IMR-90 (cell line): ENCODE measurements at regions not wholly inside any gene's neighbourhood (a gene's known extent, or its start where the extent isn't known, plus 50 kb on each side); places are given as distances from the start of the nearest gene placed in this dataset.

Source experiments
- ATAC-seq: fragments of 200-7000 bp; cut with Tn5 transposase; 2 replicates; pipeline ENCODE4 v1.9.1; 2020; ENCODE audit warnings: low read depth, mild to moderate bottlenecking, moderate library complexity
- BruUV-seq: library from RNA; stranded (reverse); fragments of 400-500 nt; replicated peaks from 2 replicates; lab custom pipeline; 2021; lab: Mats Ljungman, UMichigan
- CTCF ChIA-PET: fragments of 300-600 bp; formaldehyde crosslinking; extraction: SDS; loops from one replicate; lab custom pipeline; 2021; ENCODE audit warnings: antibody characterized with exemption; lab: Yijun Ruan, JAX
- POLR2A ChIA-PET: fragments of 300-600 bp; sonication (Branson Sonifier 250); formaldehyde crosslinking; loops from one replicate; lab custom pipeline; 2022; ENCODE audit warnings: antibody characterized with exemption; ENCODE audit not compliant: unreplicated experiment; lab: Charles Lee
- DNase-seq: peaks from one replicate; pipeline ENCODE4 v3.0.0; 2013
- H2AFZ ChIP-seq: replicated peaks from 2 replicates; pipeline ENCODE3; 2013; ENCODE audit warnings: low read length, mild to moderate bottlenecking; ENCODE audit not compliant: poor library complexity
- H2AK5ac ChIP-seq: 2 replicates; pipeline ENCODE4 v1.6.1; 2013; ENCODE audit warnings: low read depth, low read length, inconsistent platforms
- H2AK9ac ChIP-seq: replicated peaks from 2 replicates; pipeline ENCODE3; 2013; ENCODE audit warnings: mild to moderate bottlenecking, low read depth, low read length, moderate library complexity; ENCODE audit not compliant: poor library complexity
- H2BK120ac ChIP-seq: 2 replicates; pipeline ENCODE4 v1.6.1; 2013; ENCODE audit warnings: low read depth, low read length, inconsistent platforms
- H2BK15ac ChIP-seq: 3 replicates; pipeline ENCODE4 v1.6.1; 2013; ENCODE audit warnings: low read depth, low read length, inconsistent platforms
- H2BK20ac ChIP-seq: 2 replicates; pipeline ENCODE4 v1.6.1; 2013; ENCODE audit warnings: low read depth, mild to moderate bottlenecking, inconsistent platforms, low read length, moderate library complexity
- H2BK5ac ChIP-seq: 2 replicates; pipeline ENCODE4 v1.6.1; 2013; ENCODE audit warnings: mild to moderate bottlenecking, low read depth, low read length, inconsistent platforms; ENCODE audit not compliant: poor library complexity, severe bottlenecking
- H3K14ac ChIP-seq: replicated peaks from 2 replicates; pipeline ENCODE4 v1.6.1; 2013; ENCODE audit warnings: low read depth, low read length, inconsistent platforms
- H3K18ac ChIP-seq: 2 replicates; pipeline ENCODE4 v1.6.1; 2013; ENCODE audit warnings: low read depth, low read length, control low read depth
- H3K23ac ChIP-seq: 2 replicates; pipeline ENCODE4 v1.6.1; 2013; ENCODE audit warnings: low read depth, low read length, inconsistent platforms
- H3K27ac ChIP-seq: 2 replicates; pipeline ENCODE4 v1.5.1; 2013; ENCODE audit warnings: mild to moderate bottlenecking, control low read depth, low read length; ENCODE audit not compliant: insufficient read depth
- H3K27me3 ChIP-seq: 2 replicates; pipeline ENCODE4 v1.6.1; 2013; ENCODE audit warnings: low read length; ENCODE audit not compliant: control insufficient read depth, insufficient read depth
- H3K36me3 ChIP-seq: 2 replicates; pipeline ENCODE4 v1.6.1; 2013; ENCODE audit warnings: low read length, mixed read lengths; ENCODE audit not compliant: control insufficient read depth, insufficient read depth
- H3K4ac ChIP-seq: 2 replicates; pipeline ENCODE4 v1.6.1; 2013; ENCODE audit warnings: low read depth, low read length, inconsistent platforms
- H3K4me1 ChIP-seq: 2 replicates; pipeline ENCODE4 v1.6.1; 2013; ENCODE audit warnings: low read length, mixed read lengths; ENCODE audit not compliant: control insufficient read depth, insufficient read depth
- H3K4me2 ChIP-seq: 2 replicates; pipeline ENCODE4 v1.6.1; 2013; ENCODE audit warnings: low read depth, mild to moderate bottlenecking, control low read depth, low read length, moderate library complexity
- H3K4me3 ChIP-seq: 2 replicates; pipeline ENCODE4 v1.5.1; 2013; ENCODE audit warnings: low read depth, mild to moderate bottlenecking, control low read depth, low read length, moderate library complexity; ENCODE audit not compliant: insufficient read depth
- H3K56ac ChIP-seq: 2 replicates; pipeline ENCODE4 v1.6.1; 2013; ENCODE audit warnings: low read length, inconsistent platforms; ENCODE audit not compliant: insufficient read depth; ENCODE audit errors: extremely low read depth
- H3K79me1 ChIP-seq, 2 experiments: 2 replicates each; pipeline ENCODE4 v1.6.1; 2013; ENCODE audit warnings: low read length in 2 of 2, inconsistent platforms in 1 of 2, low read depth in 1 of 2
- H3K9ac ChIP-seq: 2 replicates; pipeline ENCODE4 v1.6.1; 2013; ENCODE audit warnings: low read depth, low read length, control low read depth
- H3K9me1 ChIP-seq: 2 replicates; pipeline ENCODE4 v1.6.1; 2013; ENCODE audit warnings: low read length, inconsistent platforms; ENCODE audit not compliant: insufficient read depth
- H3K9me3 ChIP-seq: 2 replicates; pipeline ENCODE4 v1.6.1; 2013; ENCODE audit warnings: low read length; ENCODE audit not compliant: control insufficient read depth, insufficient read depth
- H4K20me1 ChIP-seq: 2 replicates; pipeline ENCODE4 v1.6.1; 2013; ENCODE audit warnings: low read length, inconsistent platforms; ENCODE audit not compliant: insufficient read depth
- H4K5ac ChIP-seq: 2 replicates; pipeline ENCODE4 v1.6.1; 2013; ENCODE audit warnings: mild to moderate bottlenecking, low read depth, low read length, control low read depth
- H4K8ac ChIP-seq, 2 experiments: 2 replicates each; pipeline ENCODE4 v1.6.1; 2013; ENCODE audit warnings: low read depth in 2 of 2, low read length in 2 of 2, control low read depth in 1 of 2, inconsistent platforms in 1 of 2
- H4K91ac ChIP-seq: 2 replicates; pipeline ENCODE4 v1.6.1; 2013; ENCODE audit warnings: low read depth, low read length, inconsistent platforms; ENCODE audit not compliant: insufficient read depth
- MAFK ChIP-seq: IDR thresholded peaks from 2 replicates; pipeline ENCODE4 v1.6.1; 2012; ENCODE audit warnings: low read depth, low read length, improper control_type of control experiment
- MAZ ChIP-seq: IDR thresholded peaks from 2 replicates; pipeline ENCODE4 v1.6.1; 2012; ENCODE audit warnings: low read depth, mild to moderate bottlenecking, low read length, improper control_type of control experiment, moderate library complexity, borderline replicate concordance
- MXI1 ChIP-seq: IDR thresholded peaks from 2 replicates; pipeline ENCODE4 v1.6.1; 2012; ENCODE audit warnings: low read depth, mild to moderate bottlenecking, low read length, moderate library complexity, borderline replicate concordance
- NFE2L2 ChIP-seq: fragments of 150-350 bp; IDR thresholded peaks from 2 replicates; pipeline ENCODE4 v1.6.1; 2016; ENCODE audit warnings: low read depth, mild to moderate bottlenecking, low read length
- POLR2A ChIP-seq: IDR thresholded peaks from 2 replicates; pipeline ENCODE4 v1.6.1; 2012; ENCODE audit warnings: mild to moderate bottlenecking, low read depth, low read length
- RAD21 ChIP-seq: IDR thresholded peaks from 2 replicates; pipeline ENCODE4 v1.6.1; 2012; ENCODE audit warnings: low read length, improper control_type of control experiment
- RCOR1 ChIP-seq: IDR thresholded peaks from 2 replicates; pipeline ENCODE4 v1.6.1; 2012; ENCODE audit warnings: mild to moderate bottlenecking, low read length, improper control_type of control experiment; ENCODE audit not compliant: insufficient replicate concordance
- SMC3 ChIP-seq: fragments of 150-350 bp; IDR thresholded peaks from 2 replicates; pipeline ENCODE4 v1.6.1; 2016; ENCODE audit warnings: low read depth, mild to moderate bottlenecking, antibody characterized with exemption, low read length, moderate library complexity
- USF2 ChIP-seq: fragments of 150-350 bp; IDR thresholded peaks from 2 replicates; pipeline ENCODE4 v1.6.1; 2017; ENCODE audit warnings: mild to moderate bottlenecking, antibody characterized with exemption, low read length, low read depth
- WGBS, 2 experiments: methylation state at CpG; one replicate each; pipeline versions ENCODE4 v1.1.5 to v1.1.7; 2013; ENCODE audit warnings: missing lambda C conversion rate in 2 of 2; ENCODE audit not compliant: insufficient read length in 1 of 2; ENCODE audit errors: extremely low coverage in 2 of 2; 5-methylcytosine and 5-hydroxymethylcytosine counted together
- dilution Hi-C: fragments of 300-500 bp; cut with HindIII; formaldehyde crosslinking; loops from one replicate; pipeline ENCODE4 v1.14.3; 2018; ENCODE audit warnings: low sequenced_read_pairs; ENCODE audit not compliant: unreplicated experiment
- in situ Hi-C: fragments of 300-500 bp; cut with MboI; formaldehyde crosslinking; loops from 3 replicates; pipeline ENCODE4 v1.14.3; 2019; ENCODE audit warnings: low sequenced_read_pairs, inconsistent platforms, mixed read lengths
- intact Hi-C: fragments of 100-400 bp; cut with micrococcal nuclease; formaldehyde crosslinking; loops from 2 replicates; pipeline ENCODE4 v1.10.0; 2022
- TF ChIP-seq, protein P1 (sequence below): fragments of 150-350 bp; IDR thresholded peaks from 2 replicates; pipeline ENCODE4 v1.6.1; 2016; ENCODE audit warnings: low read depth, mild to moderate bottlenecking, low read length, moderate library complexity, borderline replicate concordance

- Histone ChIP-seq H3K4ac (peak overlapping the region; percentile 98), H3K27ac (peak overlapping the region; percentile 22; the same call in 1 of the 2 replicates), H2AFZ (peak overlapping the region; percentile 2), H3K23ac (peak overlapping the region; percentile 61; the same call in 1 of the 2 replicates), H2AK9ac (no peak overlapping the region), H3K14ac (peak overlapping the region; percentile 93), H3K18ac (peak overlapping the region; percentile 80; the same call in 1 of the 2 replicates), H4K5ac (peak overlapping the region; percentile 81), H2BK5ac (peak overlapping the region; percentile 95), H3K9me1 (peaks cover 18% of the 10 kb centered on the region), H2BK20ac (peak overlapping the region; percentile 98), H4K20me1 (no peaks in the 10 kb centered on the region), H3K4me2 (no peak overlapping the region), H2BK15ac (peak overlapping the region; percentile 98), H3K36me3 (no peaks in the 10 kb centered on the region), H3K4me3 (no peak overlapping the region), H3K79me1 (peaks cover 0 to 8% of the 10 kb centered on the region in 2 experiments; a peak in 2 of 4 replicates), H4K8ac (peak overlapping the region; percentile 55 to 94), H4K91ac (peak overlapping the region; percentile 71), H3K27me3 (no peaks in the 10 kb centered on the region), H3K9ac (no peak overlapping the region), H3K9me3 (no peaks in the 10 kb centered on the region), H2AK5ac (peak overlapping the region; percentile 62), H3K4me1 (peaks cover 9% of the 10 kb centered on the region), H3K56ac (peak overlapping the region; percentile 72), H2BK120ac (peak overlapping the region; percentile 98)
- intact Hi-C loops: no loop called here
- no TSS peak for BruUV-seq
- DNase-seq (no peak), ATAC-seq (no peak)
- in situ Hi-C loops: no loop called here
- ChIA-PET CTCF (interaction anchor here (0.7 to 1.1 kb wide), 2 partner anchors 8 to 53 kb away, joined by 3 read pairs; no protein-coding TSS in a partner anchor), POLR2A (no interaction called here)
- WGBS, 2 experiments: no CpG with 5 or more reads among the region's 1 CpG
- dilution Hi-C loops: no loop called here
- no peak for TF ChIP-seq RAD21
- TF ChIP-seq NFE2L2: no peak
- TF ChIP-seq MXI1: no peak
- TF ChIP-seq MAFK: no peak
- TF ChIP-seq USF2: no peak
- no peak for TF ChIP-seq RCOR1
- no peak for TF ChIP-seq SMC3
- no peak for TF ChIP-seq MAZ
- TF ChIP-seq POLR2A: no peak
- TF ChIP-seq, protein P1, sequence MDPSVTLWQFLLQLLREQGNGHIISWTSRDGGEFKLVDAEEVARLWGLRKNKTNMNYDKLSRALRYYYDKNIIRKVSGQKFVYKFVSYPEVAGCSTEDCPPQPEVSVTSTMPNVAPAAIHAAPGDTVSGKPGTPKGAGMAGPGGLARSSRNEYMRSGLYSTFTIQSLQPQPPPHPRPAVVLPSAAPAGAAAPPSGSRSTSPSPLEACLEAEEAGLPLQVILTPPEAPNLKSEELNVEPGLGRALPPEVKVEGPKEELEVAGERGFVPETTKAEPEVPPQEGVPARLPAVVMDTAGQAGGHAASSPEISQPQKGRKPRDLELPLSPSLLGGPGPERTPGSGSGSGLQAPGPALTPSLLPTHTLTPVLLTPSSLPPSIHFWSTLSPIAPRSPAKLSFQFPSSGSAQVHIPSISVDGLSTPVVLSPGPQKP: no peak
Observed at GRCh38 chr10:110447886-110448285, 49.8 kb upstream of the DUSP5 start.
